Endothelial cell of umbilical vein (primary cell): ENCODE measurements at regions not wholly inside any gene's neighbourhood (a gene's known extent, or its start where the extent isn't known, plus 50 kb on each side); places are given as distances from the start of the nearest gene placed in this dataset.

Experiments used
- BruUV-seq: library from RNA; stranded (reverse); fragments of 400-500 nt; replicated peaks from 2 replicates; lab custom pipeline; 2021; lab: Mats Ljungman, UMichigan
- CTCF ChIA-PET: fragments of 300-600, 350-600 bp; sonication (Branson Sonifier 250); formaldehyde crosslinking; loops from one replicate; lab custom pipeline; 2021; ENCODE audit warnings: antibody characterized with exemption, inconsistent platforms; lab: Charles Lee
- POLR2A ChIA-PET: fragments of 300-600, 350-600 bp; sonication (Branson Sonifier 250); formaldehyde crosslinking; loops from one replicate; lab custom pipeline; 2021; ENCODE audit warnings: antibody characterized with exemption, inconsistent platforms; lab: Charles Lee
- DNase-seq: peaks from one replicate; pipeline ENCODE4 v3.0.0-alpha.2; 2011; ENCODE audit warnings: low read depth, low spot score
- FAIRE-seq: peaks from 2 replicates; lab custom pipeline; 2011; peaks lifted over from hg19 to GRCh38; lab: Jason Lieb, UNC
- H2AFZ ChIP-seq: 2 replicates; pipeline ENCODE4 v1.6.0; 2012; ENCODE audit warnings: low read depth, low read length, control low read depth, inconsistent platforms
- H3K27ac ChIP-seq: 2 replicates; pipeline ENCODE4 v1.5.1; 2011; ENCODE audit warnings: low read depth, mild to moderate bottlenecking, control low read depth, low read length, moderate library complexity; ENCODE audit not compliant: insufficient read depth
- H3K27me3 ChIP-seq, 2 experiments: 2 replicates each; pipeline versions ENCODE4 v1.6.0 to v1.6.1; 2011; ENCODE audit warnings: low read length in 2 of 2, mixed read lengths in 1 of 2; ENCODE audit not compliant: control insufficient read depth in 2 of 2, insufficient read depth in 2 of 2
- H3K36me3 ChIP-seq, 2 experiments: 2 replicates in 1 of 2; 3 replicates in 1 of 2; pipeline ENCODE4 v1.5.1; 2011; ENCODE audit warnings: low read length in 2 of 2, mild to moderate bottlenecking in 1 of 2, moderate library complexity in 1 of 2; ENCODE audit not compliant: control insufficient read depth in 2 of 2, insufficient read depth in 2 of 2; ENCODE audit errors: extremely low read depth in 1 of 2
- H3K4me1 ChIP-seq: 3 replicates; pipeline ENCODE4 v1.5.1; 2011; ENCODE audit warnings: mild to moderate bottlenecking, low read length; ENCODE audit not compliant: control insufficient read depth, insufficient read depth; ENCODE audit errors: extremely low read depth
- H3K4me2 ChIP-seq: 2 replicates; pipeline ENCODE4 v1.6.1; 2011; ENCODE audit warnings: low read length, control low read depth, mixed read lengths; ENCODE audit not compliant: insufficient read depth
- H3K4me3 ChIP-seq, 3 experiments: fragments of 200-600 bp in 1 of 3; sonication (generic), shearing (Covaris generic) in 1 of 3; replicated peaks in 1 of 3; 2 replicates each; pipeline ENCODE4 v1.5.1; 2011 to 2016; ENCODE audit warnings: control low read depth in 3 of 3, low read length in 3 of 3, mild to moderate bottlenecking in 2 of 3, inconsistent platforms in 1 of 3, low read depth in 1 of 3, moderate library complexity in 1 of 3; ENCODE audit not compliant: insufficient read depth in 1 of 3
- H3K79me2 ChIP-seq: 2 replicates; pipeline ENCODE4 v1.6.0; 2012; ENCODE audit warnings: low read length, inconsistent platforms; ENCODE audit not compliant: control insufficient read depth, insufficient read depth
- H3K9ac ChIP-seq: replicated peaks from 2 replicates; pipeline ENCODE3; 2011; ENCODE audit warnings: low read length, control low read depth; ENCODE audit not compliant: insufficient read depth; ENCODE audit errors: extremely low read depth
- H3K9me1 ChIP-seq: replicated peaks from 3 replicates; pipeline ENCODE4 v1.6.0; 2011; ENCODE audit warnings: mild to moderate bottlenecking, low read length; ENCODE audit not compliant: control insufficient read depth, insufficient read depth; ENCODE audit errors: extremely low read depth
- H3K9me3 ChIP-seq: replicated peaks from 2 replicates; pipeline ENCODE4 v1.5.1; 2012; ENCODE audit warnings: low read length, inconsistent platforms; ENCODE audit not compliant: control insufficient read depth, insufficient read depth
- H4K20me1 ChIP-seq: replicated peaks from 2 replicates; pipeline ENCODE3; 2011; ENCODE audit warnings: mild to moderate bottlenecking, low read length; ENCODE audit not compliant: control insufficient read depth, insufficient read depth; ENCODE audit errors: extremely low read depth
- EZH2 ChIP-seq: IDR thresholded peaks from 2 replicates; pipeline ENCODE4 v1.6.1; 2012; ENCODE audit warnings: borderline replicate concordance, low read depth, mild to moderate bottlenecking, moderate library complexity, low read length, inconsistent platforms; ENCODE audit not compliant: severe bottlenecking
- FOS ChIP-seq: IDR thresholded peaks from 2 replicates; pipeline ENCODE4 v1.6.1; 2011; ENCODE audit warnings: mild to moderate bottlenecking, low read length, moderate library complexity, borderline replicate concordance; ENCODE audit not compliant: insufficient read depth
- GATA2 ChIP-seq: IDR thresholded peaks from 2 replicates; pipeline ENCODE4 v1.7.0; 2011; ENCODE audit warnings: low read depth, mild to moderate bottlenecking, moderate library complexity, mixed read lengths, low read length; ENCODE audit not compliant: insufficient read length, insufficient read depth
- JUN ChIP-seq: IDR thresholded peaks from 2 replicates; pipeline ENCODE4 v1.6.1; 2011; ENCODE audit warnings: borderline replicate concordance, low read depth; ENCODE audit not compliant: insufficient read length, insufficient read depth
- MYC ChIP-seq: IDR thresholded peaks from one replicate; pipeline ENCODE4 v1.6.1; 2011; ENCODE audit warnings: mild to moderate bottlenecking, low read depth, low read length
- POLR2A ChIP-seq: IDR thresholded peaks from 2 replicates; pipeline ENCODE4 v1.6.1; 2012; ENCODE audit warnings: low read depth, mild to moderate bottlenecking, control low read depth, low read length
- POLR2AphosphoS5 ChIP-seq: IDR thresholded peaks from 2 replicates; pipeline ENCODE4 v1.6.1; 2012; ENCODE audit warnings: low read depth, mild to moderate bottlenecking, control low read depth, low read length, moderate library complexity; ENCODE audit not compliant: insufficient read depth
- dilution Hi-C: fragments of 300-500 bp; cut with MboI; formaldehyde crosslinking; loops from one replicate; pipeline ENCODE4 v1.15.0; 2019; ENCODE audit warnings: low sequenced_read_pairs; ENCODE audit not compliant: extremely low pct_ligation_motif_present
- intact Hi-C: fragments of 100-400 bp; cut with micrococcal nuclease; formaldehyde crosslinking; loops from one replicate; pipeline ENCODE4 v1.10.0; 2022
- TF ChIP-seq, protein P1 (sequence below): IDR thresholded peaks from 2 replicates; pipeline ENCODE4 v1.6.1; 2011; ENCODE audit not compliant: insufficient read depth, insufficient read length
- TF ChIP-seq, protein P2 (sequence below), 2 donors: IDR thresholded peaks; 1 replicate in 1 of 2; 2 replicates in 1 of 2; pipeline ENCODE4 v1.5.1; 2011; ENCODE audit warnings: low read length in 2 of 2, mild to moderate bottlenecking in 2 of 2, moderate library complexity in 2 of 2, control low read depth in 1 of 2, inconsistent platforms in 1 of 2, low read depth in 1 of 2; ENCODE audit not compliant: insufficient read depth in 1 of 2; ENCODE audit errors: extremely low read depth in 1 of 2

DNA sequence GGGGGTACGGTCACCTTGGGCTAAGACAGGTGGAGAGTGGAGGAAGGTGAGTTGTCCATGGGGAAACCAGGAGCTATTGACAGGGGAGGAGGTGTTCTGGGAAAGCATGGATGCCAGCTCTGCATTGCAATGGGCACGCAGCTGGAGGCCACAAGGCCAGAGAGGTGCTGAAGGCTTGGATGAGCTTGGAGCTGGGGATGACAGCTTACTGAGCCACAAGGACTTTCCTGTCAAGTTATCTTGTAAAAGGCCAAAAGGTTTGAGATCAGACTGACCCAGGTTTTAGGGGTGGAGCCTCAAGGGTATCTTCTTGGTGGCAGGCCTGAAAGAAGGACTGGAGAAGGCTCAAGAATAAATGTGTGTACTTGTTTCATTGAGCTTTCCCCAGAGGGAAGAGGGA is 115.2 kb downstream of the ASB7 start:
- H2AFZ ChIP-seq = no peak overlapping the region
- CTCF ChIA-PET = interaction anchor here (0.9 kb wide), 1 partner anchor 291 kb away, joined by 3 read pairs; no protein-coding TSS in a partner anchor

More for the DNA sequence above, 115.2 kb downstream of the ASB7 start:
- no peaks in the 10 kb centered on the region for H4K20me1 ChIP-seq
- FAIRE-seq = no peak
- no peaks in the 10 kb centered on the region for H3K79me2 ChIP-seq
- H3K36me3 ChIP-seq = no peaks in the 10 kb centered on the region
- H3K4me1 ChIP-seq = peaks cover 31% of the 10 kb centered on the region
- H3K9me3 ChIP-seq = no peaks in the 10 kb centered on the region
- no peak for TF ChIP-seq POLR2AphosphoS5
- no peak for TF ChIP-seq GATA2
- TF ChIP-seq POLR2A = no peak
- TF ChIP-seq, protein P1, sequence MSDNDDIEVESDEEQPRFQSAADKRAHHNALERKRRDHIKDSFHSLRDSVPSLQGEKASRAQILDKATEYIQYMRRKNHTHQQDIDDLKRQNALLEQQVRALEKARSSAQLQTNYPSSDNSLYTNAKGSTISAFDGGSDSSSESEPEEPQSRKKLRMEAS = no peak
- no peak for TF ChIP-seq MYC
- no peak for TF ChIP-seq EZH2
- TF ChIP-seq JUN = no peak
- TF ChIP-seq FOS = no peak
- TF ChIP-seq, protein P2, sequence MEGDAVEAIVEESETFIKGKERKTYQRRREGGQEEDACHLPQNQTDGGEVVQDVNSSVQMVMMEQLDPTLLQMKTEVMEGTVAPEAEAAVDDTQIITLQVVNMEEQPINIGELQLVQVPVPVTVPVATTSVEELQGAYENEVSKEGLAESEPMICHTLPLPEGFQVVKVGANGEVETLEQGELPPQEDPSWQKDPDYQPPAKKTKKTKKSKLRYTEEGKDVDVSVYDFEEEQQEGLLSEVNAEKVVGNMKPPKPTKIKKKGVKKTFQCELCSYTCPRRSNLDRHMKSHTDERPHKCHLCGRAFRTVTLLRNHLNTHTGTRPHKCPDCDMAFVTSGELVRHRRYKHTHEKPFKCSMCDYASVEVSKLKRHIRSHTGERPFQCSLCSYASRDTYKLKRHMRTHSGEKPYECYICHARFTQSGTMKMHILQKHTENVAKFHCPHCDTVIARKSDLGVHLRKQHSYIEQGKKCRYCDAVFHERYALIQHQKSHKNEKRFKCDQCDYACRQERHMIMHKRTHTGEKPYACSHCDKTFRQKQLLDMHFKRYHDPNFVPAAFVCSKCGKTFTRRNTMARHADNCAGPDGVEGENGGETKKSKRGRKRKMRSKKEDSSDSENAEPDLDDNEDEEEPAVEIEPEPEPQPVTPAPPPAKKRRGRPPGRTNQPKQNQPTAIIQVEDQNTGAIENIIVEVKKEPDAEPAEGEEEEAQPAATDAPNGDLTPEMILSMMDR (IDR thresholded peaks at IDR 0.05; ENCODE audit: extremely low read depth in 1 of 2, insufficient read depth in 1 of 2, low read depth in 1 of 2, low read length in 2 of 2) = no peak
- no peak overlapping the region for H3K9ac ChIP-seq
- POLR2A ChIA-PET = no interaction called here
- no peaks in the 10 kb centered on the region for H3K27me3 ChIP-seq
- no peak overlapping the region for H3K4me2 ChIP-seq
- H3K9me1 ChIP-seq = no peaks in the 10 kb centered on the region
- intact Hi-C loops = no loop called here
- H3K27ac ChIP-seq = no peak overlapping the region
- dilution Hi-C loops = no loop called here
- no peak overlapping the region for H3K4me3 ChIP-seq
- BruUV-seq = no TSS peak
- DNase-seq = no peak
